ENCODE measurements at regions not wholly inside any gene's neighbourhood (a gene's known extent, or its start where the extent isn't known, plus 50 kb on each side); places are given as distances from the start of the nearest gene placed in this dataset.

DNA sequence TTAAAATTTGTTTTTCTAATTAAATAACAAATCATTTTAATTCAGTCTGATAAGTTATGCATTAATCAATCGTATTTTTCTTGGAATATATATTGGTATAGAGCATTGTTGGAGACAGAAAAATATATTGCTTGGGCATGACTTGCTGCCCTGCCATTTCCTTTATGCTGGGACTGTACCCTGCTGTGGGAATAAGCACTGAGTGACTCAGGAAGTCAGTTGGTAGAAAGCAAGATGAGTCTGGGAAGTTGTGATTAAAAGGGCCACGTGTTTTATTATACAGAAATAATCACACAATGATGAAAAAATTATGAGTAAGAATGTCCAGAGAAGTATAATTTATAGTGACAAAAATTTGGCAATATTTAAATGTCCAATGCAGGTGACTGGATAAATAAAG lies 139.5 kb downstream of the KIF18A start:
- TF ChIP-seq, protein P1, sequence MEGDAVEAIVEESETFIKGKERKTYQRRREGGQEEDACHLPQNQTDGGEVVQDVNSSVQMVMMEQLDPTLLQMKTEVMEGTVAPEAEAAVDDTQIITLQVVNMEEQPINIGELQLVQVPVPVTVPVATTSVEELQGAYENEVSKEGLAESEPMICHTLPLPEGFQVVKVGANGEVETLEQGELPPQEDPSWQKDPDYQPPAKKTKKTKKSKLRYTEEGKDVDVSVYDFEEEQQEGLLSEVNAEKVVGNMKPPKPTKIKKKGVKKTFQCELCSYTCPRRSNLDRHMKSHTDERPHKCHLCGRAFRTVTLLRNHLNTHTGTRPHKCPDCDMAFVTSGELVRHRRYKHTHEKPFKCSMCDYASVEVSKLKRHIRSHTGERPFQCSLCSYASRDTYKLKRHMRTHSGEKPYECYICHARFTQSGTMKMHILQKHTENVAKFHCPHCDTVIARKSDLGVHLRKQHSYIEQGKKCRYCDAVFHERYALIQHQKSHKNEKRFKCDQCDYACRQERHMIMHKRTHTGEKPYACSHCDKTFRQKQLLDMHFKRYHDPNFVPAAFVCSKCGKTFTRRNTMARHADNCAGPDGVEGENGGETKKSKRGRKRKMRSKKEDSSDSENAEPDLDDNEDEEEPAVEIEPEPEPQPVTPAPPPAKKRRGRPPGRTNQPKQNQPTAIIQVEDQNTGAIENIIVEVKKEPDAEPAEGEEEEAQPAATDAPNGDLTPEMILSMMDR (IDR thresholded peaks at IDR 0.05; ENCODE audit: insufficient read depth, low read depth, low read length) = no peak
- no peak for DNase-seq (ENCODE audit: low read depth)
- no peaks in the 10 kb centered on the region for H3K27me3 ChIP-seq (ENCODE audit: control insufficient read depth, insufficient read depth, low read length)

DNA sequence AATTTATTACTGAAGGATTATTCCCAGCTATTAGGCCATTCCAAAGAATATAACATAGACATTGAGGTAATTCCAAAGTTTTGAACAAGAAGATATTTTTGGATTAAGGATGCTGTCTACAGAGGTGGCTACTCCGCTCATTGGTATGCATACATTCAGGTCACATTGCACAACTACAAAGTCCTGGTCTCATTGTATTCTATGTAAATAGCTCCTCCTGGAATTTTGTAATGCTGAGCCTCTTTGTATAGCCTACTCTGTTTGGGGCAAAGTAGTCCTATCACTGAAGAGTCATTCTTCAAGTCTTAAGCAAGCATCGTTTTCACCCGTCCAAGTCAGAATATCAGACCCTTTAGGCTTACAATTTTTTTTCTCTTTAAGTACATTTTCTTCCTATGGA lies 142.4 kb downstream of the KIF18A start:
- H3K36me3 ChIP-seq (ENCODE audit: control insufficient read depth, insufficient read depth, low read length) = no peaks in the 10 kb centered on the region
- no peak for DNase-seq (ENCODE audit: low read depth)
- no peaks in the 10 kb centered on the region for H3K27me3 ChIP-seq (ENCODE audit: control insufficient read depth, insufficient read depth, low read length)
- H3K4me3 ChIP-seq (ENCODE audit: low read depth, low read length) = no peak overlapping the region
- TF ChIP-seq, protein P1 (IDR thresholded peaks at IDR 0.05; ENCODE audit: insufficient read depth, low read depth, low read length) = no peak
- ChIA-PET POLR2A (no interaction called here), CTCF (interaction anchor here (0.7 kb wide), 1 partner anchor 8 kb away, joined by 3 read pairs; no protein-coding TSS in a partner anchor)

More for the DNA sequence above, 139.5 kb downstream of the KIF18A start:
- POLR2A ChIA-PET = no interaction called here
- H3K36me3 ChIP-seq (ENCODE audit: control insufficient read depth, insufficient read depth, low read length) = no peaks in the 10 kb centered on the region
- H3K4me3 ChIP-seq (ENCODE audit: low read depth, low read length) = no peak overlapping the region
- CTCF ChIA-PET = no interaction called here

DNA sequence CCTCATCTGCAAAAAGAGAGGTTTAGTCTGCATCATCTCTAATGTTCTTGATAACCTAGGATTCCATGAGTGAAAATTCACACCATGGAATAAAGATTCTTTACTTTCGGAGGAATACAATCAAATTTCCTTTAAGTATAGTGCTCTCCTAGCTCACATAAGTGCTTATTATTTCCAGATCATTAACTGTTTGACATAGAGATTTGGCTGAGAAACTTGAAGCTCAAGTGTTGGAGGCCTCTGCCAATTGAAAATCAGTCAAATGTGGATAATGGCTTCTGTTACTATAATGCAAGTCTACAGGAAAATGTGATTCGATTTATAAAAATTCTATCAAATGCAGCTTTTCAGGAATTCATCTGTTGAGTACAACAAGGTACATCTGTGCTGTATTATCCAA lies 144.6 kb downstream of the KIF18A start:
- no peak overlapping the region for H3K4me3 ChIP-seq (ENCODE audit: low read depth, low read length)
- TF ChIP-seq, protein P1 (IDR thresholded peaks at IDR 0.05; ENCODE audit: insufficient read depth, low read depth, low read length) = no peak
- POLR2A ChIA-PET = no interaction called here
- DNase-seq (ENCODE audit: low read depth) = no peak
- no peaks in the 10 kb centered on the region for H3K36me3 ChIP-seq (ENCODE audit: control insufficient read depth, insufficient read depth, low read length)
- no peaks in the 10 kb centered on the region for H3K27me3 ChIP-seq (ENCODE audit: control insufficient read depth, insufficient read depth, low read length)
- CTCF ChIA-PET = interaction anchor here (0.7 kb wide), 1 partner anchor 18 kb away, joined by 3 read pairs; no protein-coding TSS in a partner anchor

DNA sequence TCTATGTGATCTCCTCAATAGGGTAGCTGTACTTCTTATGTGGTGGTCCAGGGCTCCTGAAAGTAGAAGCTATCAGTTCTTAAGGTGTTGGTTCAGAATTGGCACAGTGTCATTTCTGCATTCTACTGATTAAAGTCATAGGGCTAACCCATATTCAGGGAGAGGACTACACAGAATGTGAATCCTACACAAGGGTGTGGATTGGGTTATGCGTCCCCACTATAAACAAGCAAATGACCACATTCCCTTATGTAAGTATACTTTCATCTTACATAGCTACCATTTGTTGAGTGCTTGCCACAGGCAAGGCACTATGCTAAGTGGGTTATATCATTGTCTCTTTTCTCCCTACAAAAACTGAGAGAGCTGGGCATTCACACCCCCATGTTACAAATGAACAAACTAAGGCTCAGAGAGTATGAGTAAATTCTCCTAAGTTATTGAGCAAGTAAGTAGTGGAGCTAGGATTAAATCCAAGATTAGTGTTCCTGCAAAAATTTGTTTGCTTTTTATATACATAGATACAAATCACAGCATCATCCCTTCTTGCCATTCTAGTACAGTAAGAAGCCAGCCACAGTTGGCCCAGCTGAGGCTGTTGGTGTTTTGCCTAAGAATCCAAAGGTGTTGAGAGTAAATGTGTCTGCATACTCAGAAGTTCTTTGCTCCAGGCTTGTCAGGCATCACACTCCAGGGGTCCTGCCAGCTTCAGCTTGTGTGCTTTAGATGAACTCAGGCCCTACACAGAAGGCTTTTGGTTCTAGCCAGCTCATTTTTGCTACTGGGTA lies 157.8 kb downstream of the KIF18A start:
- CTCF ChIA-PET = interaction anchor here (1.4 to 2.3 kb wide), 3 partner anchors 11 to 233 kb away, joined by 3 to 5 read pairs (median 5); no protein-coding TSS in a partner anchor

DNA sequence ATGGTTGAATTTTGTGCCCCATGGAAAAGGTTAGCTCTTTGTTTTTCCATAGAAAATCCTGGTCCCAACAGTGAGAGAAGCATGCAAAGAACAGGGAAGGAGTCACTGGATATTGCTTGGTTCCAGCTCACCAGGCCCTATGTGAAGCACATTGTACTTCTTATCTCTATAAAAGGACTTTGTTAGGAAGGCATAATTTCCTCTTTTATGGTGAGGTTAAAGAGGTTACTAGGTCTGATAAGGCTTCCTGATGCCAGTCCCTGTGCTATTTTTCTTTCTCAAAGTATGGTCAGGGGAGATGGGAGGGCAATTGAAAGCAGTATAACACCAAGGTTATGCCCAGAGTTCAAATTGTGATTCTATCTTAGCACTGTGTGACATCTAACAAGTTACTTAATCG lies 162.6 kb downstream of the KIF18A start:
- POLR2A ChIA-PET = no interaction called here
- no peak for DNase-seq (ENCODE audit: low read depth)
- H3K36me3 ChIP-seq (ENCODE audit: control insufficient read depth, insufficient read depth, low read length) = no peaks in the 10 kb centered on the region
- H3K27me3 ChIP-seq (ENCODE audit: control insufficient read depth, insufficient read depth, low read length) = no peaks in the 10 kb centered on the region
- no peak overlapping the region for H3K4me3 ChIP-seq (ENCODE audit: low read depth, low read length)
- CTCF ChIA-PET = no interaction called here
- TF ChIP-seq, protein P1 (IDR thresholded peaks at IDR 0.05; ENCODE audit: insufficient read depth, low read depth, low read length) = no peak

More for the DNA sequence above, 157.8 kb downstream of the KIF18A start:
- H3K27me3 ChIP-seq (ENCODE audit: control insufficient read depth, insufficient read depth, low read length) = no peaks in the 10 kb centered on the region
- no peak overlapping the region for H3K4me3 ChIP-seq (ENCODE audit: low read depth, low read length)
- H3K36me3 ChIP-seq (ENCODE audit: control insufficient read depth, insufficient read depth, low read length) = no peaks in the 10 kb centered on the region
- POLR2A ChIA-PET = no interaction called here
- TF ChIP-seq, protein P1 (IDR thresholded peaks at IDR 0.05; ENCODE audit: insufficient read depth, low read depth, low read length) = no peak
- DNase-seq (ENCODE audit: low read depth) = no peak

Data from BJ (cell line).